ENCODE measurements at regions not wholly inside any gene's neighbourhood (a gene's known extent, or its start where the extent isn't known, plus 50 kb on each side); places are given as distances from the start of the nearest gene placed in this dataset.
"Not testable (repeated sequence)": the region's sequence is repeated elsewhere in the genome, so short reads cannot be mapped to it uniquely, and the experiment has no call there.

GRCh38 chr12:127957001-127957660, 309.8 kb upstream of the TMEM132C start:
- DNase-seq (ENCODE audit: low spot score): no peak

- DNase-seq (ENCODE audit: low spot score): no peak
These were observed 304.7 kb upstream of the TMEM132C start for GRCh38 chr12:127962303-127962702.

GRCh38 chr12:127963933-127964332, 303.0 kb upstream of the TMEM132C start:
- DNase-seq (ENCODE audit: low spot score): no peak

GRCh38 chr12:127964717-127965116, 302.3 kb upstream of the TMEM132C start:
- no peak for DNase-seq (ENCODE audit: low spot score)

- no peak for DNase-seq (ENCODE audit: low spot score)
These were observed 300.6 kb upstream of the TMEM132C start for GRCh38 chr12:127966331-127966730.

- DNase-seq (ENCODE audit: low spot score): no peak
These were observed 296.5 kb upstream of the TMEM132C start for GRCh38 chr12:127970491-127970890.

- DNase-seq (ENCODE audit: low spot score): no peak
These were observed 286.4 kb upstream of the TMEM132C start for GRCh38 chr12:127980585-127980984.

GRCh38 chr12:127981875-127982274, 285.1 kb upstream of the TMEM132C start:
- DNase-seq (ENCODE audit: low spot score): no peak

GRCh38 chr12:127983213-127983791, 283.7 kb upstream of the TMEM132C start:
- DNase-seq (ENCODE audit: low spot score): not testable (repeated sequence)

- DNase-seq (ENCODE audit: low spot score): no peak
These were observed 282.4 kb upstream of the TMEM132C start for GRCh38 chr12:127984386-127985055.

- DNase-seq (ENCODE audit: low spot score): no peak
These were observed 279.6 kb upstream of the TMEM132C start for GRCh38 chr12:127987199-127987901.

GRCh38 chr12:127991485-127991884, 275.5 kb upstream of the TMEM132C start:
- no peak for DNase-seq (ENCODE audit: low spot score)

- no peak for DNase-seq (ENCODE audit: low spot score)
These were observed 268.0 kb upstream of the TMEM132C start for GRCh38 chr12:127998988-127999387.

GRCh38 chr12:128004383-128004938, 262.5 kb upstream of the TMEM132C start:
- no peak for DNase-seq (ENCODE audit: low spot score)

GRCh38 chr12:128007250-128007649, 259.7 kb upstream of the TMEM132C start:
- no peak for DNase-seq (ENCODE audit: low spot score)

- DNase-seq (ENCODE audit: low spot score): no peak
These were observed 258.6 kb upstream of the TMEM132C start for GRCh38 chr12:128008341-128008740.

GRCh38 chr12:128009108-128009507, 257.9 kb upstream of the TMEM132C start:
- DNase-seq (ENCODE audit: low spot score): no peak

- no peak for DNase-seq (ENCODE audit: low spot score)
These were observed 254.9 kb upstream of the TMEM132C start for GRCh38 chr12:128012110-128012509.

GRCh38 chr12:128015276-128015675, 251.7 kb upstream of the TMEM132C start:
- no peak for DNase-seq (ENCODE audit: low spot score)

- no peak for DNase-seq (ENCODE audit: low spot score)
These were observed 248.9 kb upstream of the TMEM132C start for GRCh38 chr12:128018067-128018466.

GRCh38 chr12:128019996-128020544, 246.9 kb upstream of the TMEM132C start:
- DNase-seq (ENCODE audit: low spot score): no peak

- no peak for DNase-seq (ENCODE audit: low spot score)
These were observed 245.4 kb upstream of the TMEM132C start for GRCh38 chr12:128021561-128021960.
